ENCODE measurements at regions not wholly inside any gene's neighbourhood (a gene's known extent, or its start where the extent isn't known, plus 50 kb on each side); places are given as distances from the start of the nearest gene placed in this dataset.

GRCh38 chr11:96752221-96752620 is 362.4 kb downstream of the JRKL start:
- WGBS (ENCODE audit: insufficient coverage) = 86% methylated on average over 1 of the region's 2 CpGs
- TF ChIP-seq, protein P1, sequence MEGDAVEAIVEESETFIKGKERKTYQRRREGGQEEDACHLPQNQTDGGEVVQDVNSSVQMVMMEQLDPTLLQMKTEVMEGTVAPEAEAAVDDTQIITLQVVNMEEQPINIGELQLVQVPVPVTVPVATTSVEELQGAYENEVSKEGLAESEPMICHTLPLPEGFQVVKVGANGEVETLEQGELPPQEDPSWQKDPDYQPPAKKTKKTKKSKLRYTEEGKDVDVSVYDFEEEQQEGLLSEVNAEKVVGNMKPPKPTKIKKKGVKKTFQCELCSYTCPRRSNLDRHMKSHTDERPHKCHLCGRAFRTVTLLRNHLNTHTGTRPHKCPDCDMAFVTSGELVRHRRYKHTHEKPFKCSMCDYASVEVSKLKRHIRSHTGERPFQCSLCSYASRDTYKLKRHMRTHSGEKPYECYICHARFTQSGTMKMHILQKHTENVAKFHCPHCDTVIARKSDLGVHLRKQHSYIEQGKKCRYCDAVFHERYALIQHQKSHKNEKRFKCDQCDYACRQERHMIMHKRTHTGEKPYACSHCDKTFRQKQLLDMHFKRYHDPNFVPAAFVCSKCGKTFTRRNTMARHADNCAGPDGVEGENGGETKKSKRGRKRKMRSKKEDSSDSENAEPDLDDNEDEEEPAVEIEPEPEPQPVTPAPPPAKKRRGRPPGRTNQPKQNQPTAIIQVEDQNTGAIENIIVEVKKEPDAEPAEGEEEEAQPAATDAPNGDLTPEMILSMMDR (IDR thresholded peaks at IDR 0.05) = no peak
- no peaks in the 10 kb centered on the region for H4K20me1 ChIP-seq (ENCODE audit: insufficient read depth, low read length)
- Mint-ChIP-seq H3K4me3 (no peak overlapping the region), H3K27me3 (ENCODE audit: low read depth in 3 of 3) (peaks cover 0 to 1% (median 0%) of the 10 kb centered on the region in 3 donors), H3K27ac (no peak overlapping the region), H3K9me3 (peaks cover 3 to 17% (median 6%) of the 10 kb centered on the region in 7 donors), H3K4me1 (no peaks in the 10 kb centered on the region), H3K36me3 (no peaks in the 10 kb centered on the region)
- no peaks in the 10 kb centered on the region for H3K79me2 ChIP-seq (ENCODE audit: insufficient read depth, low read length)
- H3K4me1 ChIP-seq (ENCODE audit: control insufficient read depth in 1 of 2, insufficient read depth in 2 of 2, low read length in 2 of 2) = no peaks in the 10 kb centered on the region
- no peak overlapping the region for H3K9ac ChIP-seq (ENCODE audit: insufficient read depth, low read length, poor library complexity, severe bottlenecking)
- no peak for DNase-seq
- intact Hi-C loops (cut with micrococcal nuclease) = no loop called here
- no peaks in the 10 kb centered on the region for H3K36me3 ChIP-seq (replicated peaks in 1 of 2; ENCODE audit: control insufficient read depth in 1 of 2, insufficient read depth in 2 of 2, low read length in 2 of 2)
- H3K9me3 ChIP-seq (replicated peaks in 1 of 2; ENCODE audit: control insufficient read depth in 1 of 2, insufficient read depth in 1 of 2, low read length in 2 of 2) = peaks cover 10 to 21% of the 10 kb centered on the region in 2 donors
- H2AFZ ChIP-seq (ENCODE audit: insufficient read depth, low read depth, low read length, poor library complexity, severe bottlenecking) = no peak overlapping the region
- no peak overlapping the region for H3K4me2 ChIP-seq (replicated peaks; ENCODE audit: extremely low read depth, low read length, poor library complexity, severe bottlenecking)
- H3K27me3 ChIP-seq (ENCODE audit: control insufficient read depth in 2 of 2, insufficient read depth in 2 of 2, low read length in 2 of 2) = no peaks in the 10 kb centered on the region
- H3K4me3 ChIP-seq (replicated peaks in 1 of 3; ENCODE audit: low read depth in 2 of 3, low read length in 3 of 3) = no peak overlapping the region
- H3K27ac ChIP-seq (ENCODE audit: low read depth in 1 of 2, low read length in 2 of 2) = no peak overlapping the region

GRCh38 chr11:96753997-96754396 is 364.2 kb downstream of the JRKL start:
- H3K27me3 ChIP-seq (ENCODE audit: control insufficient read depth in 2 of 2, insufficient read depth in 2 of 2, low read length in 2 of 2) = no peaks in the 10 kb centered on the region
- no peak for DNase-seq
- H3K27ac ChIP-seq (ENCODE audit: low read depth in 1 of 2, low read length in 2 of 2) = no peak overlapping the region
- no peak overlapping the region for H3K9ac ChIP-seq (ENCODE audit: insufficient read depth, low read length, poor library complexity, severe bottlenecking)
- H2AFZ ChIP-seq (ENCODE audit: insufficient read depth, low read depth, low read length, poor library complexity, severe bottlenecking) = no peak overlapping the region
- H3K27ac Mint-ChIP-seq = no peak overlapping the region
- H3K4me1 ChIP-seq (ENCODE audit: control insufficient read depth in 1 of 2, insufficient read depth in 2 of 2, low read length in 2 of 2) = no peaks in the 10 kb centered on the region
- peaks cover 10 to 21% of the 10 kb centered on the region in 2 donors for H3K9me3 ChIP-seq (replicated peaks in 1 of 2; ENCODE audit: control insufficient read depth in 1 of 2, insufficient read depth in 1 of 2, low read length in 2 of 2)
- H3K36me3 ChIP-seq (replicated peaks in 1 of 2; ENCODE audit: control insufficient read depth in 1 of 2, insufficient read depth in 2 of 2, low read length in 2 of 2) = no peaks in the 10 kb centered on the region
- 86% methylated on average over 1 of the region's 2 CpGs for WGBS (ENCODE audit: insufficient coverage)
- no peaks in the 10 kb centered on the region for H4K20me1 ChIP-seq (ENCODE audit: insufficient read depth, low read length)
- peaks cover 3 to 17% (median 6%) of the 10 kb centered on the region in 7 donors for H3K9me3 Mint-ChIP-seq
- no peak overlapping the region for H3K4me2 ChIP-seq (replicated peaks; ENCODE audit: extremely low read depth, low read length, poor library complexity, severe bottlenecking)
- TF ChIP-seq, protein P1 (IDR thresholded peaks at IDR 0.05) = no peak
- no peak overlapping the region for H3K4me3 ChIP-seq (replicated peaks in 1 of 3; ENCODE audit: low read depth in 2 of 3, low read length in 3 of 3)
- H3K4me3 Mint-ChIP-seq = no peak overlapping the region
- intact Hi-C loops (cut with micrococcal nuclease) = no loop called here
- H3K79me2 ChIP-seq (ENCODE audit: insufficient read depth, low read length) = no peaks in the 10 kb centered on the region
- H3K36me3 Mint-ChIP-seq = no peaks in the 10 kb centered on the region
- peaks cover 0 to 1% (median 0%) of the 10 kb centered on the region in 3 donors for H3K27me3 Mint-ChIP-seq (ENCODE audit: low read depth in 3 of 3)
- no peaks in the 10 kb centered on the region for H3K4me1 Mint-ChIP-seq

All from CD14-positive monocyte (primary cell).